GM08714 (cell line): ENCODE measurements at regions not wholly inside any gene's neighbourhood (a gene's known extent, or its start where the extent isn't known, plus 50 kb on each side); places are given as distances from the start of the nearest gene placed in this dataset.
"Not testable (repeated sequence)": the region's sequence is repeated elsewhere in the genome, so short reads cannot be mapped to it uniquely, and the experiment has no call there.

ENCODE experiments used
- H3K4me3 ChIP-seq: fragments of 200-500 bp; sonication (Bioruptor generic); 2 replicates; pipeline ENCODE4 v1.5.1; 2014; ENCODE audit warnings: mild to moderate bottlenecking, low read length, inconsistent platforms
- ZNF274 ChIP-seq: IDR thresholded peaks from 2 replicates; pipeline ENCODE4 v1.6.1; 2012; ENCODE audit warnings: mild to moderate bottlenecking, low read depth, low read length

- H3K4me3 ChIP-seq = no peak overlapping the region
- TF ChIP-seq ZNF274 = no peak
Observed at GRCh38 chr18:42340423-42341009, 385.5 kb downstream of the PIK3C3 start.

- no peak overlapping the region for H3K4me3 ChIP-seq
- no peak for TF ChIP-seq ZNF274
Observed at GRCh38 chr18:42341423-42341822, 386.4 kb downstream of the PIK3C3 start.

- TF ChIP-seq ZNF274 = no peak
- no peak overlapping the region for H3K4me3 ChIP-seq
Observed at GRCh38 chr18:42348722-42349121, 393.7 kb downstream of the PIK3C3 start.

- no peak for TF ChIP-seq ZNF274
- H3K4me3 ChIP-seq = no peak overlapping the region
Observed at GRCh38 chr18:42351455-42351854, 396.4 kb downstream of the PIK3C3 start.

- TF ChIP-seq ZNF274 = no peak
- H3K4me3 ChIP-seq = no peak overlapping the region
Observed at GRCh38 chr18:42360716-42361115, 405.7 kb downstream of the PIK3C3 start.

- no peak overlapping the region for H3K4me3 ChIP-seq
- TF ChIP-seq ZNF274 = no peak
Observed at GRCh38 chr18:42363446-42364441, 408.7 kb downstream of the PIK3C3 start.

GRCh38 chr18:42364766-42365165 is 409.7 kb downstream of the PIK3C3 start:
- no peak for TF ChIP-seq ZNF274

GRCh38 chr18:42365591-42365990 is 410.6 kb downstream of the PIK3C3 start:
- no peak for TF ChIP-seq ZNF274
- H3K4me3 ChIP-seq = no peak overlapping the region

More at GRCh38 chr18:42364766-42365165, 409.7 kb downstream of the PIK3C3 start:
- no peak overlapping the region for H3K4me3 ChIP-seq

GRCh38 chr18:42373584-42373983 is 418.6 kb downstream of the PIK3C3 start:
- TF ChIP-seq ZNF274 = no peak
- no peak overlapping the region for H3K4me3 ChIP-seq

GRCh38 chr18:42374961-42375360 is 419.9 kb downstream of the PIK3C3 start:
- no peak for TF ChIP-seq ZNF274
- H3K4me3 ChIP-seq = no peak overlapping the region

- H3K4me3 ChIP-seq = not testable (repeated sequence)
Observed at GRCh38 chr18:42378854-42379253, 423.8 kb downstream of the PIK3C3 start.

GRCh38 chr18:42381236-42381635 is 426.2 kb downstream of the PIK3C3 start:
- not testable (repeated sequence) for H3K4me3 ChIP-seq

GRCh38 chr18:42392416-42392815 is 437.4 kb downstream of the PIK3C3 start:
- H3K4me3 ChIP-seq = no peak overlapping the region
- TF ChIP-seq ZNF274 = no peak

- H3K4me3 ChIP-seq = no peak overlapping the region
- TF ChIP-seq ZNF274 = no peak
Observed at GRCh38 chr18:42392926-42393325, 437.9 kb downstream of the PIK3C3 start.

GRCh38 chr18:42394238-42394637 is 439.2 kb downstream of the PIK3C3 start:
- no peak for TF ChIP-seq ZNF274

GRCh38 chr18:42401131-42401673 is 446.2 kb downstream of the PIK3C3 start:
- TF ChIP-seq ZNF274 = no peak
- H3K4me3 ChIP-seq = no peak overlapping the region

More at GRCh38 chr18:42394238-42394637, 439.2 kb downstream of the PIK3C3 start:
- no peak overlapping the region for H3K4me3 ChIP-seq
